ENCODE measurements at regions not wholly inside any gene's neighbourhood (a gene's known extent, or its start where the extent isn't known, plus 50 kb on each side); places are given as distances from the start of the nearest gene placed in this dataset.

DNA sequence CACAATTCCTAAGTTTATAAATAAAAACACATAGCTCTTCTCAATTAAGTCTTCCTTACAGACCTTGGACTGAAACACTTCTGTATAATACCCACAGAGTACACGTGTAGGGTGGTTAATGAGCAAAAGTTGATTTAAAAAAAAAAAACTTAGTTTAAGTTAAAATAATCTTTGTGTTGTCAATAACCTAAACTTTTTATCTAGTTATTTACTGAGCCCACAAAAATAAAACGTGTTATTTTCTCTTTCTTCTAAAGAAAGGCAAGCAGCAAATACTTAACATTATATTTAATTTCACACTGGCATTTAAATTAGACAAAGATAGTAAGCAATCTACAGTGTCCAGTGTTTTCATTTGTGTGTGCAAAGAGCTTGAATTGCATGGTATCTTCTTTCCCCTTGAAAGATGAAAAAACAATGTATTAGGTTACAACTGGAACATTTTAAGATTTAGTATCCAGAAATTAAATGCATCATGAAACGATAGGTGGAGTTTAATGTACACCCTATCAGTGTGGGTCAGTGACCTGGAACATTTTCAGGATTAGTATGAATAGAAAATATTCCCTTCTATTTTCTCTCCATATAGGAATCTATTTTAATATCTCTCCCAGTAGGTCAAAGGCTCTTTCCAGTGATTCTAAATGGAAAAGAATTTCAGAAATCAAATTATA, 1014.8 kb downstream of the NR2F1-AS1 start:
- Histone ChIP-seq H3K9me3 (ENCODE audit: low read depth, low read length) (no peaks in the 10 kb centered on the region), H3K4me2 (ENCODE audit: insufficient read depth, low read length) (no peak overlapping the region), H3K4me3 (ENCODE audit: insufficient read depth, low read length) (no peak overlapping the region), H4K20me1 (ENCODE audit: insufficient read depth, low read length) (no peaks in the 10 kb centered on the region), H3K27me3 (ENCODE audit: insufficient read depth, low read length) (no peaks in the 10 kb centered on the region), H3K79me2 (ENCODE audit: insufficient read depth, low read length) (no peaks in the 10 kb centered on the region), H2AFZ (ENCODE audit: low read length) (no peak overlapping the region), H3K27ac (ENCODE audit: low read depth, low read length) (no peak overlapping the region), H3K4me1 (ENCODE audit: insufficient read depth, low read length) (peaks cover 9% of the 10 kb centered on the region), H3K36me3 (ENCODE audit: insufficient read depth, low read length) (no peaks in the 10 kb centered on the region)
- DNase-seq (ENCODE audit: insufficient read length, low spot score, missing footprints): no peak
- TF ChIP-seq, protein P1, sequence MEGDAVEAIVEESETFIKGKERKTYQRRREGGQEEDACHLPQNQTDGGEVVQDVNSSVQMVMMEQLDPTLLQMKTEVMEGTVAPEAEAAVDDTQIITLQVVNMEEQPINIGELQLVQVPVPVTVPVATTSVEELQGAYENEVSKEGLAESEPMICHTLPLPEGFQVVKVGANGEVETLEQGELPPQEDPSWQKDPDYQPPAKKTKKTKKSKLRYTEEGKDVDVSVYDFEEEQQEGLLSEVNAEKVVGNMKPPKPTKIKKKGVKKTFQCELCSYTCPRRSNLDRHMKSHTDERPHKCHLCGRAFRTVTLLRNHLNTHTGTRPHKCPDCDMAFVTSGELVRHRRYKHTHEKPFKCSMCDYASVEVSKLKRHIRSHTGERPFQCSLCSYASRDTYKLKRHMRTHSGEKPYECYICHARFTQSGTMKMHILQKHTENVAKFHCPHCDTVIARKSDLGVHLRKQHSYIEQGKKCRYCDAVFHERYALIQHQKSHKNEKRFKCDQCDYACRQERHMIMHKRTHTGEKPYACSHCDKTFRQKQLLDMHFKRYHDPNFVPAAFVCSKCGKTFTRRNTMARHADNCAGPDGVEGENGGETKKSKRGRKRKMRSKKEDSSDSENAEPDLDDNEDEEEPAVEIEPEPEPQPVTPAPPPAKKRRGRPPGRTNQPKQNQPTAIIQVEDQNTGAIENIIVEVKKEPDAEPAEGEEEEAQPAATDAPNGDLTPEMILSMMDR (IDR thresholded peaks at IDR 0.05; ENCODE audit: extremely low read depth, low read depth, low read length): no peak

DNA sequence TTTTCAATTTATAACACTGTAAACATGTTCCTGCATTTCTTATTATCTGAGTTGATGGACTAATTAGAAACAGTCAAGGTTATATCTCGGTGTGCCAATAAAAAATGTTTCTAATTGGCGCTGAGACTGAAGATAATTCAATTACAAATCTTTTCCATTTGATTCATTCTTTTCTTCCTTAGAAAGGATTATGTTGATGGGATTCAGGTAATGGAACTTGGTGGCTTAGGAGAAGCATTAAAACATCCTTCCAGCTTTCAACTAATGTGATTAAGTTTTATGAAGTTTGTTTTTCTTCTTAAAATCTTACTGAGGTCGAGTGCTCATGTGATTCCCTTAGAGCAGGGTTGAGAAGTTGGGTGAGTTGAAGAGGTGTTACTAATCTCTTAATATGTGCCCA, 1015.3 kb downstream of the NR2F1-AS1 start:
- no peaks in the 10 kb centered on the region for H3K27me3 ChIP-seq (ENCODE audit: insufficient read depth, low read length)
- peaks cover 15% of the 10 kb centered on the region for H3K4me1 ChIP-seq (ENCODE audit: insufficient read depth, low read length)
- H3K4me3 ChIP-seq (ENCODE audit: insufficient read depth, low read length): no peak overlapping the region
- H4K20me1 ChIP-seq (ENCODE audit: insufficient read depth, low read length): no peaks in the 10 kb centered on the region
- no peaks in the 10 kb centered on the region for H3K9me3 ChIP-seq (ENCODE audit: low read depth, low read length)
- no peak overlapping the region for H3K27ac ChIP-seq (ENCODE audit: low read depth, low read length)
- TF ChIP-seq, protein P1 (IDR thresholded peaks at IDR 0.05; ENCODE audit: extremely low read depth, low read depth, low read length): no peak
- H3K36me3 ChIP-seq (ENCODE audit: insufficient read depth, low read length): no peaks in the 10 kb centered on the region
- H3K79me2 ChIP-seq (ENCODE audit: insufficient read depth, low read length): no peaks in the 10 kb centered on the region
- no peak overlapping the region for H2AFZ ChIP-seq (ENCODE audit: low read length)
- no peak overlapping the region for H3K4me2 ChIP-seq (ENCODE audit: insufficient read depth, low read length)
- DNase-seq (ENCODE audit: insufficient read length, low spot score, missing footprints): no peak

DNA sequence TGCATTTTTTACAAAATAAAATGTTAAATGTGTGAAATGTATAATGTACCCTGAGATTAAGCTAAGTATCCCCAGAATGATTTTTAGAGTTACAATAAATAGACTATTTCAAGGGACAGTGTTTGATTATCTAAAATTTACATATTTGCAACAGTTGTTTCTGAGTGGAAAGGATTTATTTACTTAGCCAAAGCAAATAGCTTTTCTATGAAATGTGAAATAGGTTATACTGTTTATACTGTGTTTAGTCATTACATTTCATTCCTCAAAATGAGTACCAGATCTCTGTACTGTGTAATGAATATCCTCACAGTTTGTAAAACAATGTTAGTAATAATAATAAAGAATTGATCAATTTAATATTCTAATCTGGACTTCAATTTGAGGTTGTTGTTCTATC, 1019.0 kb downstream of the NR2F1-AS1 start:
- Histone ChIP-seq H3K4me2 (ENCODE audit: insufficient read depth, low read length) (no peak overlapping the region), H2AFZ (ENCODE audit: low read length) (no peak overlapping the region)

DNA sequence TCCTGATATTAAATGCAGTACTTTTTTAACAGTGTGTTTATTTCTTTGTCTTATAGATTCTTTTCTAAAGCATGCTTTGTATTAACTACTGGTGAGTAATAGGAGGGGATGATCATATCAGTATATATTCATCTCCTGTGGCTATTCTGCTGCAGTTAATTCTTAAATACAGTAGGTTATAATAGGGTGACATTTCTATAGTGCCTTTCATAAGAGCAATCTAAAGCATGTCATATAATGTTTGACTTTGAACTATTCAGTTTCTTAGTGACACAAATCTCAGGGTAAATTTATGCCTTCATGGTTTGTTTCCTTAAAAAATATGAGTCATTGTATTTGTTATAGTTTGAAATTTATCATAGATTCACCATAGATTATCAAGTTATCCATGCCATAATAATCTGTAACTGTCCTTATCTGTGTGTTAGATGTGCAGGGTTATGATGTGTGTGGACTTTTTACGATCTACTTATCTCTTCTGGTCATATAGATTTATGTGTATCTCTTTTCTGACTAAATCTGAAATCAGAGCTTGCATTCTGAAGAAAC, 1019.5 kb downstream of the NR2F1-AS1 start:
- no peaks in the 10 kb centered on the region for H3K79me2 ChIP-seq (ENCODE audit: insufficient read depth, low read length)
- H2AFZ ChIP-seq (ENCODE audit: low read length): no peak overlapping the region
- H3K27ac ChIP-seq (ENCODE audit: low read depth, low read length): peak overlapping the region; percentile 73
- H3K4me3 ChIP-seq (ENCODE audit: insufficient read depth, low read length): no peak overlapping the region
- H4K20me1 ChIP-seq (ENCODE audit: insufficient read depth, low read length): no peaks in the 10 kb centered on the region
- H3K27me3 ChIP-seq (ENCODE audit: insufficient read depth, low read length): no peaks in the 10 kb centered on the region
- H3K36me3 ChIP-seq (ENCODE audit: insufficient read depth, low read length): no peaks in the 10 kb centered on the region
- peak overlapping the region; percentile 0 for H3K4me2 ChIP-seq (ENCODE audit: insufficient read depth, low read length)
- TF ChIP-seq, protein P1 (IDR thresholded peaks at IDR 0.05; ENCODE audit: extremely low read depth, low read depth, low read length): no peak
- H3K9me3 ChIP-seq (ENCODE audit: low read depth, low read length): no peaks in the 10 kb centered on the region
- H3K4me1 ChIP-seq (ENCODE audit: insufficient read depth, low read length): peaks cover 32% of the 10 kb centered on the region
- peak; percentile 17 for DNase-seq (ENCODE audit: insufficient read length, low spot score, missing footprints)

More for the DNA sequence above, 1019.0 kb downstream of the NR2F1-AS1 start:
- H3K9me3 ChIP-seq (ENCODE audit: low read depth, low read length): no peaks in the 10 kb centered on the region
- no peaks in the 10 kb centered on the region for H3K27me3 ChIP-seq (ENCODE audit: insufficient read depth, low read length)
- H3K4me3 ChIP-seq (ENCODE audit: insufficient read depth, low read length): no peak overlapping the region
- no peaks in the 10 kb centered on the region for H4K20me1 ChIP-seq (ENCODE audit: insufficient read depth, low read length)
- no peaks in the 10 kb centered on the region for H3K79me2 ChIP-seq (ENCODE audit: insufficient read depth, low read length)
- H3K27ac ChIP-seq (ENCODE audit: low read depth, low read length): no peak overlapping the region
- H3K4me1 ChIP-seq (ENCODE audit: insufficient read depth, low read length): peaks cover 32% of the 10 kb centered on the region
- DNase-seq (ENCODE audit: insufficient read length, low spot score, missing footprints): no peak
- TF ChIP-seq, protein P1 (IDR thresholded peaks at IDR 0.05; ENCODE audit: extremely low read depth, low read depth, low read length): no peak
- H3K36me3 ChIP-seq (ENCODE audit: insufficient read depth, low read length): no peaks in the 10 kb centered on the region
